A673 (cell line): ENCODE measurements at regions not wholly inside any gene's neighbourhood (a gene's known extent, or its start where the extent isn't known, plus 50 kb on each side); places are given as distances from the start of the nearest gene placed in this dataset.

Experiments
- CTCF ChIP-seq: fragments of 300-800, 200-600 bp; sonication (generic); conservative IDR thresholded peaks from 2 replicates; pipeline ENCODE4 v1.5.1; 2017; ENCODE audit warnings: low read depth, mild to moderate bottlenecking, antibody characterized with exemption, low read length, moderate library complexity, mixed read lengths
- EZH2 ChIP-seq: fragments of 200-600 bp; sonication (generic); IDR thresholded peaks from 2 replicates; pipeline ENCODE4 v1.6.1; 2017; ENCODE audit warnings: borderline replicate concordance, low read depth, mild to moderate bottlenecking, mixed read lengths, antibody characterized with exemption, low read length; ENCODE audit not compliant: poor library complexity, severe bottlenecking

- TF ChIP-seq CTCF (no peak), EZH2 (no peak)
Observed at GRCh38 chr7:93778384-93778783, 112.2 kb downstream of the TFPI2 start.
